GM12874 (cell line): ENCODE measurements at regions not wholly inside any gene's neighbourhood (a gene's known extent, or its start where the extent isn't known, plus 50 kb on each side); places are given as distances from the start of the nearest gene placed in this dataset.

ENCODE experiments used
- TF ChIP-seq, protein P1 (sequence below): IDR thresholded peaks from 2 replicates; pipeline ENCODE4 v1.5.1; 2011; ENCODE audit warnings: low read depth, mild to moderate bottlenecking, control low read depth, low read length, moderate library complexity; ENCODE audit not compliant: insufficient read depth

- TF ChIP-seq, protein P1, sequence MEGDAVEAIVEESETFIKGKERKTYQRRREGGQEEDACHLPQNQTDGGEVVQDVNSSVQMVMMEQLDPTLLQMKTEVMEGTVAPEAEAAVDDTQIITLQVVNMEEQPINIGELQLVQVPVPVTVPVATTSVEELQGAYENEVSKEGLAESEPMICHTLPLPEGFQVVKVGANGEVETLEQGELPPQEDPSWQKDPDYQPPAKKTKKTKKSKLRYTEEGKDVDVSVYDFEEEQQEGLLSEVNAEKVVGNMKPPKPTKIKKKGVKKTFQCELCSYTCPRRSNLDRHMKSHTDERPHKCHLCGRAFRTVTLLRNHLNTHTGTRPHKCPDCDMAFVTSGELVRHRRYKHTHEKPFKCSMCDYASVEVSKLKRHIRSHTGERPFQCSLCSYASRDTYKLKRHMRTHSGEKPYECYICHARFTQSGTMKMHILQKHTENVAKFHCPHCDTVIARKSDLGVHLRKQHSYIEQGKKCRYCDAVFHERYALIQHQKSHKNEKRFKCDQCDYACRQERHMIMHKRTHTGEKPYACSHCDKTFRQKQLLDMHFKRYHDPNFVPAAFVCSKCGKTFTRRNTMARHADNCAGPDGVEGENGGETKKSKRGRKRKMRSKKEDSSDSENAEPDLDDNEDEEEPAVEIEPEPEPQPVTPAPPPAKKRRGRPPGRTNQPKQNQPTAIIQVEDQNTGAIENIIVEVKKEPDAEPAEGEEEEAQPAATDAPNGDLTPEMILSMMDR, result no peak
Observed at GRCh38 chr6:159357211-159357915, 188.2 kb downstream of the FNDC1 start.

- TF ChIP-seq, protein P1, result no peak
Observed at GRCh38 chr6:159353193-159353592, 184.0 kb downstream of the FNDC1 start.

- TF ChIP-seq, protein P1, result no peak
Observed at GRCh38 chr6:159351707-159352106, 182.5 kb downstream of the FNDC1 start.

- TF ChIP-seq, protein P1, result no peak
Observed at GRCh38 chr6:159349915-159350314, 180.7 kb downstream of the FNDC1 start.

GRCh38 chr6:159343709-159344108 is 174.5 kb downstream of the FNDC1 start:
- TF ChIP-seq, protein P1, result no peak

DNA sequence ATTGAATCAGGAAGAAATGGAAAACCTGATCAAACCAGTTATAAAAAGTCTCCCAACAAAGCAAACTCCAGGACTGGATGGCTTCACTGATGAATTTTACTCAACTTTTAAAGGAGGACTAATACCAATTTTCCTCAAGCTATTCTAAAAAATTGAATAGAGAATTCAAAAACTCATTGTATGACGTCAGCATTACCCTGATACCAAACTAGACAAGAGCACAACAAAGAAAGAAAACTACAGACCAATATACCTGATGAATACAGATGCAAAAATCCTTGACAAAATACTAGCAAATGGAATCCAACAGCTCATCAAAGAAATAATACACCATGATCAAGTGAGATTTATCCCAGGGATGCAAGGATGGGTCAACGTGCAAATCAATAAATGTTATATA is 172.9 kb downstream of the FNDC1 start:
- TF ChIP-seq, protein P1, result no peak

- TF ChIP-seq, protein P1, result no peak
Observed at GRCh38 chr6:159334068-159334467, 164.9 kb downstream of the FNDC1 start.
